ENCODE measurements at regions not wholly inside any gene's neighbourhood (a gene's known extent, or its start where the extent isn't known, plus 50 kb on each side); places are given as distances from the start of the nearest gene placed in this dataset.

- no peak overlapping the region for H3K27ac Mint-ChIP-seq (ENCODE audit: unreplicated experiment)
- H3K27me3 Mint-ChIP-seq (ENCODE audit: low read depth), result peaks cover 7% of the 10 kb centered on the region
- DNase-seq (ENCODE audit: low spot score), result no peak
- H3K9me3 Mint-ChIP-seq (ENCODE audit: low read depth), result no peaks in the 10 kb centered on the region
- TF ChIP-seq CTCF (IDR thresholded peaks at IDR 0.05), result no peak
- no peaks in the 10 kb centered on the region for H3K4me1 Mint-ChIP-seq (ENCODE audit: low read depth)
- H3K36me3 Mint-ChIP-seq (ENCODE audit: low read depth), result no peaks in the 10 kb centered on the region
- no peak overlapping the region for H3K4me3 Mint-ChIP-seq (ENCODE audit: unreplicated experiment)
Measured at GRCh38 chr18:64398320-64398719, 249.4 kb upstream of the LINC00305 start.

GRCh38 chr18:64392202-64392601 is 243.3 kb upstream of the LINC00305 start:
- Mint-ChIP-seq H3K4me1 (ENCODE audit: low read depth) (no peaks in the 10 kb centered on the region), H3K4me3 (ENCODE audit: unreplicated experiment) (no peak overlapping the region), H3K9me3 (ENCODE audit: low read depth) (no peaks in the 10 kb centered on the region), H3K27ac (ENCODE audit: unreplicated experiment) (no peak overlapping the region), H3K36me3 (ENCODE audit: low read depth) (no peaks in the 10 kb centered on the region), H3K27me3 (ENCODE audit: low read depth) (peaks cover 13% of the 10 kb centered on the region)
- no peak for TF ChIP-seq CTCF (IDR thresholded peaks at IDR 0.05)
- no peak for DNase-seq (ENCODE audit: low spot score)

- no peak for DNase-seq (ENCODE audit: low spot score)
- H3K4me1 Mint-ChIP-seq (ENCODE audit: low read depth), result no peaks in the 10 kb centered on the region
- H3K36me3 Mint-ChIP-seq (ENCODE audit: low read depth), result no peaks in the 10 kb centered on the region
- no peak overlapping the region for H3K4me3 Mint-ChIP-seq (ENCODE audit: unreplicated experiment)
- no peak for TF ChIP-seq CTCF (IDR thresholded peaks at IDR 0.05)
- H3K27ac Mint-ChIP-seq (ENCODE audit: unreplicated experiment), result no peak overlapping the region
- no peaks in the 10 kb centered on the region for H3K9me3 Mint-ChIP-seq (ENCODE audit: low read depth)
- H3K27me3 Mint-ChIP-seq (ENCODE audit: low read depth), result peaks cover 4% of the 10 kb centered on the region
Measured at GRCh38 chr18:64384101-64384500, 235.2 kb upstream of the LINC00305 start.

GRCh38 chr18:64380117-64380516 is 231.2 kb upstream of the LINC00305 start:
- no peak for TF ChIP-seq CTCF (IDR thresholded peaks at IDR 0.05)
- Mint-ChIP-seq H3K4me1 (ENCODE audit: low read depth) (no peaks in the 10 kb centered on the region), H3K27ac (ENCODE audit: unreplicated experiment) (no peak overlapping the region), H3K9me3 (ENCODE audit: low read depth) (peaks cover 12% of the 10 kb centered on the region), H3K4me3 (ENCODE audit: unreplicated experiment) (no peak overlapping the region), H3K36me3 (ENCODE audit: low read depth) (no peaks in the 10 kb centered on the region), H3K27me3 (ENCODE audit: low read depth) (no peaks in the 10 kb centered on the region)
- no peak for DNase-seq (ENCODE audit: low spot score)

- TF ChIP-seq CTCF (IDR thresholded peaks at IDR 0.05), result no peak
- Mint-ChIP-seq H3K4me1 (ENCODE audit: low read depth) (no peaks in the 10 kb centered on the region), H3K27me3 (ENCODE audit: low read depth) (no peaks in the 10 kb centered on the region), H3K27ac (ENCODE audit: unreplicated experiment) (no peak overlapping the region), H3K36me3 (ENCODE audit: low read depth) (no peaks in the 10 kb centered on the region), H3K4me3 (ENCODE audit: unreplicated experiment) (no peak overlapping the region), H3K9me3 (ENCODE audit: low read depth) (peaks cover 12% of the 10 kb centered on the region)
- DNase-seq (ENCODE audit: low spot score), result no peak
Measured at GRCh38 chr18:64379662-64380061, 230.8 kb upstream of the LINC00305 start.

All from chondrocyte (in vitro differentiated cells).